T follicular helper cell (primary cell): ENCODE measurements at regions not wholly inside any gene's neighbourhood (a gene's known extent, or its start where the extent isn't known, plus 50 kb on each side); places are given as distances from the start of the nearest gene placed in this dataset.

Experiments used
- DNase-seq: peaks from one replicate; pipeline ENCODE4 v3.0.0-alpha.2; 2020; ENCODE audit warnings: low read depth

- no peak for DNase-seq
Observed at GRCh38 chr5:2184563-2185540, 302.1 kb upstream of the IRX4 start.

DNA sequence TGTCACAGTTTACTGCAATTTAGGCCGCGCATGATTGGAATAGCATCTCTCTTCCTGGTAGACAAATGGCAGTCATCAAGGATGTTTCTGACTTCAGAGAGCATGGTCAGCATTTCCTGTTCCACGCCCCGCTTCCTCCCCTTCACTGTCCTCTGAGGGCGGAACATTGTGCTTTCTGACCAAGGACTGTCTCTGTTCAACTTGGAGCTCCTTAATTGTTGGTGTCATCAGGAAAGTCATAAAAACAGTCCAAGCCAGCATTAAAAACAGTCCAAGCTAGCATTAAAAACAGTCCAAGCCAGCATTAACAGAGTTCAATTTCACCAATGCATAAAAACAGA, 301.3 kb upstream of the IRX4 start:
- DNase-seq = no peak

GRCh38 chr5:2183154-2184025, 300.7 kb upstream of the IRX4 start:
- DNase-seq = no peak

DNA sequence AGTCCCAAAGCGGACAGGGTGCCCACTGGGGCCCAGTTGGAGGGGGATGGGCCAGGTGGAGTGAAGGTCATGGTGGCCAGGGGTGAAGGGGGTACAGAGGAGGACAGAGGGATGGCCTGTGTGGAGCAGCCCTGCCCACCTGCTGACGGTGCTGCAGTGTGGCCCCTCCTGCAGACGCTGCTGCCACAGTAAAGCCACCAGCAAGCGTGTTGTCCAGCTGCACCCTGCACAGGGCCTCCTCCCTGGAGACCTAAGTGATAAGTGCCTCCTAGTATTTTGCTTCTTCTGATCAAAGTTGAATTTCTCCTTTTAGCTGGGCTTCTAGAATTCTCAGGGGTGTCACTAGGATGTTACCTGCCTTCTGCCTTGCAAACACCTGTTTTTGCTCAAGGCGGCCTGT, 299.3 kb upstream of the IRX4 start:
- DNase-seq = no peak

- DNase-seq = no peak
Observed at GRCh38 chr5:2181557-2181956, 298.8 kb upstream of the IRX4 start.

GRCh38 chr5:2181149-2181548, 298.4 kb upstream of the IRX4 start:
- DNase-seq = no peak

DNA sequence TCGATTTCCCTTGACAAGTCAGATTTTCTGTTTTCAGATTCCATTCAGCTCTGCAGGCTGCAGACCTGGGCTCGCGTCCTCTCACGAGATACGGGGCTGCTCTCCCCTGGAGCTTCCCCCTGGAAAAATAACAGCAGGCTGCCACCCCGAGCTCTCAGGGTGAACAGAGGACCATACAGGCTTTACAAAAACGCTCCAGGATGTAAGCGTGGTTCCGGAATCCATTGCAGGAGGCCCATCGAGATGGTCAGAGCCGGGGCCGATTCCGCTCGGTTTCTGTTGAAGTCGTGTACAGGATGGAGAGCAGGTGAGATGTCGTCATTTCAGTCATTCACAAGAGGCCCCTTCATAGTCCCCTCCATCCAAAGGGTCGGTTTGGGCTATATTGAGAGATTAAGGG, 297.7 kb upstream of the IRX4 start:
- DNase-seq = no peak

DNA sequence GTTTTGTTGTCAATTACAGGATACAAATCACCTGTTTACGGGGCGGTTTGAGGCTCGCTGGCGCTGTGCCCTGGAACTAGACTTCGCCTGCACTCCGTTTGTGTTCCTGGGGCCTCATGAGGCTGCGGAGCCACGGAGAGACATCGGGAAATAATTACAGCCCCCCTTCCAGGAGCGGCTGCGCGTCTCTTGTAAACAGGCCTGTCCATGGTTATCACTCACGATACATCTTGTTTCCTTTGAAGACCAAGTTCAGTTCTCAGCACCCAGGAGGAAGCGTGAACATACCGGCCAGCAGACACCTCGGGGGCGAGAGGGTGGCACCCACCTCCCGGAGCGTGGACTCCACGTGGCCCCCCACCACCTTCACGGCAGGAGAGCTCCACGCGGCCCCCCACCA, 297.1 kb upstream of the IRX4 start:
- DNase-seq = no peak

GRCh38 chr5:2178528-2178927, 295.8 kb upstream of the IRX4 start:
- no peak for DNase-seq

GRCh38 chr5:2178071-2178477, 295.3 kb upstream of the IRX4 start:
- no peak for DNase-seq

DNA sequence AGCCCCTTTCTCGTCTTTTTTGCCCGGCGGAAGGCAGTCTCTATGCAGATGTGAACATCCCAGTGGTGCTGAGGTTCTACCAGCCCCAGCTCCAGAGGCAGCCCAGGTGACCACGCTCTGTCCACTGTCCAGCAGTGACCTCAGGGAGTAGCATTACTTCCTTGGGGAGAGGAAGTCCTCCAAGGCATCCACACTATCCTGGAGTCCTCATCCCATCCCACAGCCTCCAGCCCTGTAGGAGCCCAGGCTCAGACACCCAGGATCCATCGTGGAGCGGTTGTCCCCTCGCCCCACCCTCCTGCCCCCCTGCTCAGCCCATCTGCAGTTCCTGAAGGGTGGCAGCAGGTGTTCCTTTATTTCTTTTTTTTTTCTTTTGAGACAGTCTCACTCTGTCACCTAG, 294.5 kb upstream of the IRX4 start:
- DNase-seq = no peak

DNA sequence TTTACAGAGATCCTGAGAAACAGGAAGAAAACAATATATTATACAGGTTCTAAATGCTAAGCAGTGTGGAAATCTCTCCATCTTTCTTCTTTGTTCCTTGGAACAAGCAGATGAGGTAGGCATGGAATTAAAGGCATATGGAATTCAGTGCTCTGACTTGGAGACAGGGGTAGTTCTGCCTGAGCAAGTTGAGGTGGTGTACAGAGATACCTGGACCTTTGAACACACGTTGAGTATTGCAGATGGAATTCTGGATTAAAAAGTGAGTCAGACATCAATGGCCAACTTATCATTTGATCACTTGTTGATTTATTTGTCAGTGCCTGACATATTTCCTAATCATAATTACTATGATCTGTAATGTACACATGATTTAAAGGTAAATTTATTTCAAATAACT, 293.9 kb upstream of the IRX4 start:
- DNase-seq = no peak

DNA sequence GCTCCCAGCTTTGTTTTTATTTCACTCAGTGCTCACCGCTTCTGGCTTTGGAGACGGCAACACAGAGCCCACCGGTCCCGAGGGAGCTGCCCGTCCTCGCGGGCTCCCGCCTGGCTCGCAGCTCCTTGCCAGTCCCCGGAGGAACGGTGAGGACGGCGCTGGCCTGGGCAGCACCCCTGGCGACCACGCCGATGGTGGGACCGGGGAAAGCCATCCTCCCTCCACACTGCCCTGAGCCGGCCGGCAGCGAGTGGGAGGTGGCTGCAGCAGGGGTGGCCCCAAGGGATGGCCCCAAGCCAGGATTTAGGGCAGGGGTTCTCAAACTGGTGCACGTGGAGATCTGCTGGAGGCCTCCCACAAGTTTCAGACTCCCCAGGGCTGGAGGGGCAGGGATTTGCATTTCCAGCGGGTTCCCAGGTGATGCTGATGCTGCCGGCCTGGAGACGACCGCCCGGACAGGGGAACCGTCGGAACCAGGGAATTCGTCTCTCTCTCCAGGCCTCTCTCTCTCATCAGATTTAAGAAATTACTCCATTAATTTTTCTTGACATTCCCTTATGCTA, 293.2 kb upstream of the IRX4 start:
- DNase-seq = no peak

DNA sequence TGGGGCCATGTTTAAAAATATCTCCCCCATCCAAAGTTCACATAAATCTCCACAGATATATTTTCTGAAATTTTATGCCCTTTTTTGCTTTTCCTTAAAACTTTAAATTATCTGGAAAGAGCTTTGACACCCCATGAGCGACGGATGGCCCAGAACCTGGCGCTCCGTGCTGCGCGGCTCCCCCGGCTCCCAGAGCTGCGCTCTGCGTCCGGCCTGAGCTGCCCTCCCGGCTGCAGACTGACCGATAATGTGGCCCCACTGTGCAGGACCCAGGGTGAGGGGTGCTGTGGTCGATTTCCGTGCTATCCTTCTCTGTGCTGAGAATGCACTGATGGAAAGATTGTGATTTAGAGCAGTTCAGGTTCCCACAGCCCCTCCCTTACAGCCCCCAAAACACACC, 292.3 kb upstream of the IRX4 start:
- no peak for DNase-seq

DNA sequence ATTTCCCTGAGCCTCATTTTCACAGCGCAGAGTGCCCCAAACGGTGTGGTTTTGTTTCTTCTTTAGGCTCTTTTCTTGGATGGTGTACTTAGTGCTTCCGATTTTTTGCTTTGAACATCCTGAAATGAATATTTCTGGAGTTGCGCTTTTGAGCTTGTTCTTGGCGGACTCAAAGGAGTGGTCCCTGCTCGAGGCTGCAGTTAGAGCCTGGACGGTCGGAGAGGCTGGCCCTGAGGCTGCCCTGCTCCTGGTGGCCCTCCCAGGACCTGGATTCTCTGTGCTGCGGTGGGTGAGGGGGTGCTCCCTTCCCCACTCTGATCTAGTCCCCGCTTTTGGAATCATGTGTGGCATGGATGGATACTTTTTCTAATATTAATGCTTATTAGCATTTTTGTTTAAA, 291.8 kb upstream of the IRX4 start:
- DNase-seq = no peak

DNA sequence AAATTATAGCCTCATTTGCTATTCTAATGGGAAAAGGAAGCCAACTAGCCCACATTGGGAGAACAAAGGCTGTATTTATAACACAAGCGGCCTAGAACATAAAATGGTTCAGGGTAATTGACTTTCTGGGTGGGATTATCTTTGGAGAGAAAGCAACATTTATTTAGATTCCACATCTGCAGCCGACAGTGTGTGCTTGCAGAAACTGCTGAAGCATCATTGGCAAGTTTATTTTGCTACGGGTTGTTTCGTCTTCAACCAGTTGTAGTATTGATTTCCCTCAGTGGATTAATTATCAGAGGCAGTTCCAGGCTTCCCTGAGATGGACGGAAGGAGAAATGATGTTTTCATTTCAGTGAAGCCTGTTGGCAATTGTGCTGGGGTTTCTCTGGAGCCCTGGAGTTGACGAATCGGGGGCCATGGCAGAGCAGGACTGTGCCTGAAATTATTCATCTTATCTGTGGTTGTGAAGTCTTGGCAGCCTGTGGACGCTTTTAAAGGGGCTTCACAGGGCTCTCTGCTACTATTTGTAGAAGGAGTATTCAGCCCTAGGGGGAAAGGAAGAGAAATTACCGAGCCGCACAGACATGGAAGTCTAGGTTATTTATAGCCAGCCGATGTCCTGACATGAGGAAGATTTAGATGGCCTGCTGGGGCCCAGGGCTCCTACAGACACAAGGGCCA, 290.6 kb upstream of the IRX4 start:
- no peak for DNase-seq

- DNase-seq = no peak
Observed at GRCh38 chr5:2172471-2172870, 289.7 kb upstream of the IRX4 start.

- no peak for DNase-seq
Observed at GRCh38 chr5:2170761-2171160, 288.0 kb upstream of the IRX4 start.

- DNase-seq = no peak
Observed at GRCh38 chr5:2169850-2170760, 287.4 kb upstream of the IRX4 start.

DNA sequence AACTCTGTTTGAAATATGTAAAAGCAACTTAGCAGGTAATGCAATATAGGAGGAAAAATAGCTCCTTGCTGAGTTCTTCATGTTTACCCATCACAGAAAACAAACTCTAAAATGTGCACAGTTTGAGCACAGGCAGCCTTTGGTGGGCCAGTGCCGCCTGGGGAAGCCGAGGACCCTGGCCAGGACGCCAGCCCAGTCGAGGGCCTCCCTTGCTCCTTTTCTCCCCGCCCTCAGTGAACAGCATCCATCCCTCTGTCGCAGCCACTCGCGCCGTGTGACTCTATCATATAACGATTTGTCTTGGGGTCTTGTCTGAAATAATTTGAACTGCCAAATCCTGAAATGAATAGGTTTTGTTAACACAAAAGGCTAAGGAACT, 286.7 kb upstream of the IRX4 start:
- no peak for DNase-seq
